Right renal pelvis (tissue), 4 donors: ENCODE measurements at regions not wholly inside any gene's neighbourhood (a gene's known extent, or its start where the extent isn't known, plus 50 kb on each side); places are given as distances from the start of the nearest gene placed in this dataset.
"Not testable (repeated sequence)": the region's sequence is repeated elsewhere in the genome, so short reads cannot be mapped to it uniquely, and the experiment has no call there.

Experiments used
- DNase-seq, 4 donors: peaks; one replicate each; pipeline ENCODE4 v3.0.0-alpha.2; 2013; ENCODE audit warnings: low read depth in 4 of 4, low spot score in 3 of 4, missing footprints in 1 of 4

DNA sequence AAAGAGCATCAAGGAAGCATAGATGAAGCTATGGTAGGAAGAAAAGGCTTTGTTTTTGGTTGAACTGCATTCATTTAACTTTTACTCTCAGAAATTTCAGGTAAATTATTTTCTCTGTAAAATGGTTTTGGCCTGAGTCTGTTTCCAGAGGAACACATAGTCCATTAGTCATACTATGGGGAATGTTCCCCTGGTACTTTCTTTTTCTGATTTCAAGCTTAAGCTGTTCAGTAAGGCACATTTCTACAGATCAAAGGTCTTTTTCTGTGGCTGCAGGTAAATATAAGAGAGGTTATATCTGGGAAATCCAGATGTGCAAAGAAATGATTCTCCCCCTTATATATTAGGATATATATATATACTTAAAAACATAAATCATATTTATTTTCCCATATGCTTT is 1744.4 kb upstream of the ADGRL3 start:
- no peak for DNase-seq

- DNase-seq = no peak
These were observed 1742.5 kb upstream of the ADGRL3 start for GRCh38 chr4:59457576-59457975.

GRCh38 chr4:59484944-59485343 is 1715.2 kb upstream of the ADGRL3 start:
- no peak for DNase-seq

- no peak for DNase-seq
These were observed 1700.0 kb upstream of the ADGRL3 start for GRCh38 chr4:59500103-59500502.

DNA sequence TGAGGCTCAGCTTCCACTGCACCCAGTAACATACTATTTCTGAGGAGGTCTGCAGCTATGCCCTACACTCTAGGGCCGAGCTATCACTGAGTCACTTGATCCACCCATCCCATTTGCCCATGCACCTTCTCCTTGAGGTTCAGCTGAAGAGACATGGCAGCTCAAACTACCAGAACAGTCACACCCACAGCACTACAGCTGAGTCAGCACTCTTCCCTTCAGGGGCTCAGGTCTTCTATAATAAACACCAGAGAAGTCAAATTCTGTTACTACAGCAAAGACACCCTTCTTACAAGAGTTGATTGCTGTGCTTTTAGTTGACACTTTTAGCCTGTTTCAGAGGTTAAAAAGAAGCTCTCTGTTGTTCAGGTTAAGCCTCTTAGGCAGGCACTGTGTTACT is 1696.4 kb upstream of the ADGRL3 start:
- DNase-seq = no peak

- DNase-seq = not testable (repeated sequence)
These were observed 1688.3 kb upstream of the ADGRL3 start for GRCh38 chr4:59511809-59512208.

DNA sequence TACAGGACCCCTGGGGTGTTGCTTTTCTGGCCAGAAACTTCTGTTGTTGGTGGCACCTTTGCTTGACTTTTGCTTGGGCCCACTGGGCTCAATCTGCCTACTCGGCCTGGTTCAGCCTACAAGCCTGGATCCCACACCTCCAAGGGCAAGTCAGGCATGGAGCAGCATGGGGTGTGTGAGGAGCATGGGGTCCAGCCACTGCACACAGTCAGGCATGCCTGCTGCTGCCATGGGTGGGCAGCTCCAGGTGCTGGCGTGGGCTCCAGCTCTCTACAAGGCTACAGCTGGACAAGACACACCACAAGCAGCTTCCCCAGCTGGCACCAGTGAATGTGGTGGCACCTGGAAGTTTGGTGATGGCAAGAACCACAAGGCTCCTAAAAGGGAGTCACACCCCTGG is 1683.1 kb upstream of the ADGRL3 start:
- no peak for DNase-seq

- DNase-seq = no peak
These were observed 1681.9 kb upstream of the ADGRL3 start for GRCh38 chr4:59518005-59518823.

DNA sequence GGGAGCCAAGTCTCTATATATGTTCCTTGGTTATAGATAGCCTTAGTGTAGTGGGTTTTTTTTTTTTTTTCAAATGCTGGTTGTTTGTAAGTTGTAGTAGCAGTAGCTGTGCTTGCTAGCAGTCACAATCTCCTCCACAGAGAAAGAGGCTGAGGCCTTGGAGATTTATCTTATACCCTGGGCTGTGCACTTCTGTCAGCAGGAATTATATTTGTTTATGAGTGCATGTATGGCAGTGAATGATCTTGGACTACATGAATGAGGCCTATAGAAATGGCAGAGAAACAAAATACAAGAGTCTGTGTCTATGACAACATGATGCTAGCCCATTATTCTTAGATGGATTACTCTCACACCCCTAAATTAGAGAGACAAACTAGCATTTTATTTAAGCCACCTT is 1674.2 kb upstream of the ADGRL3 start:
- DNase-seq = no peak

DNA sequence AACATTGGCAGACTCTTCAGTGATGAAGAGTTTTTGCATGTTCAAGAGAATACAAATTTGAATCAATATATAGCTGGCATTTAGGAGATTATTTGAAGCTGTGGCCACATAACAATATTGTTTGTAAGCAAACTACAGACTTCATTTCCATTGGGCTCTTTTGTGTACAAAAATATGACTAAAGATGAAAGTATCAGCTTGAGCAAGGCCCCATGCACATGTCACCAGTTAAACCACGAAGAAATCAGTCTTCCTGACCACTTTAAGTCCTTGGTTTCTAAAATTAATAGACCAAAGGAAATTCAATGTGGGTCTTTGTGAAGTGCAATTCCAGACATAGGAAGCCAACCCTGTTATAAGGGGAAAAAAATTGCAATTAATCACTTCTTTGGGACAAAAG is 1664.6 kb upstream of the ADGRL3 start:
- no peak for DNase-seq

DNA sequence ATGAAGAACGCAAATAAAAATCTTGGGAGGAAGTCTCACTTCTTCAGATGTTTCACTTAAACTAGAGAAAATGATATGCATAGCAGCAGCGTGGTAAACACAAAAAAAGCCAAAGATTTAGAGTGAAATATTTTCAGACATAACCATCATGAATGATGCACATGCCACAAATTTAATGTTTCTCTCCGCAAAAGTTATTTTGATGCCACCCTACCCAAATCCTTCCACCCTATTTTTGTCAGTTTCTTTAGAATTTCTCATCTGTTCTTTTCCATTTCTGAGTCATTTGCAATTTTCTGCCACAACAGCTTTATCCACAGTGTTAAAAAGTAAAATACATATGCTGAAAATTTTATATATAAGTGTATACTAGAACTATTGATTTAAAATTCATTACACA is 1663.7 kb upstream of the ADGRL3 start:
- no peak for DNase-seq

GRCh38 chr4:59537246-59537886 is 1662.8 kb upstream of the ADGRL3 start:
- DNase-seq = no peak

DNA sequence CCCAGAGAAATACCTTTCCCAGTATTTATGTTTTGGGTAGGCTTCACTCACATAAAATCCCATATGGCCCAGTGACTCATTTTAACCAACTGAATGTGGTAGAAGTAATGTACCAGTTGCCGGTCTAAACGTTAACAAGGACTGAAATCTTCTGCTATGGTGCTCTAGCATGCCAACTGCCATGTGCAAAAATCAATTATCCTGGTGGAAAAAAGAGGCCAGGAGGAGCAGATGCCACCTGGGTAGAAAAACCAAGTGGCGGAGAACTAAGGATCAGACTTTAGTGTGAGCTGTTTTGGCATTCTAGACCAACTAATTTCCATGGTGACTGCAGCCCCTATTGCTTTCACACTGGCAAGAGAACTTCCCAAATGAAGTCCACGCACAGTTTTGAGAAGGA is 1660.7 kb upstream of the ADGRL3 start:
- DNase-seq = no peak

DNA sequence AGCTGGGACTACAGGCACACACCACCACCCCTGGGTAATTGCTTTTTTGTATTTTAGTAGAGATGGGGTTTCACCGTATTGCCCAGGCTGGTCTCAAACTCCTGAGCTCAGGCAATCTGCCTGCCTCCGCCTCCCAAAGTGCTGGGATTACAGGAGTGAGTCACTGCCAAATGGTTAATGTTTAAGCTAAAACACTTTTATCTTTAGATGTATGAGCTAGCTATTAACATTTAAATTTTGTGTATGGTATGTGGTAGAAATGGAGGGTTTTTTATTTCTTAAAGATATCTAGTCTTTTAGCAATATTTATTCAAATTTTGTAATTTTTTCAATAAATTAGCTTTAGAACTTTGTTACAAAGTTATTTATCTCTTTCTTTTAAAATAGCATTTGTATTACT is 1659.8 kb upstream of the ADGRL3 start:
- DNase-seq = no peak

DNA sequence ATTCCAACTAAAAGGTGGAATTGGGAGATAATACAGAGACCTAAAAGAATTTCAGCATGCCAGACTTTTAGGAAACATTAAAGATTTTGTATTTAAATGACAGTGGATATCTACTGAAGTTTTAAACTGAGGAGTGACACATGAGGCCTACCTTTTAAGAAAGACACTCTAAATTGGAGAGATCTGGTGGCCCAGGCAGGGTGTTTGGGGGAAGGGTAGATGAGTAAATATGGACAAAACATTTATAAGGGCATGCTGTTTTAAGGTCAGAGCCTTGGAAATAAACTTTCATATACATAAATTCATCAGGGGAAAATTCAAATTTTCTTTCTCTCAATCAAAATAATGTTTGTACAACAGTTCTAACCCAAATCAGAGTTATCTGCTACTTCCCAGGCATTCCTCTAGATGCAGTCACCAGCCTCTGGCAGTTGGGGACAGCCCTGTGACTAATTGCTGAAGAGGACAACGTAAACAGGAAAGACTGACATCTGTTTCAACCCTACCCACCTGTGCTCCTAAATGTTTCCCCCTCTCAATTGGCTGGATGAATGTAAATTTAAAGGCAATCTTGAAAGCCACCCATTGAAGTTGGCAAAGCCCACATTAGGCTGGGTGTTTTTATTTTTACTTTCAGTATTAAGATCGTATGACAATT is 1646.9 kb upstream of the ADGRL3 start:
- no peak for DNase-seq

DNA sequence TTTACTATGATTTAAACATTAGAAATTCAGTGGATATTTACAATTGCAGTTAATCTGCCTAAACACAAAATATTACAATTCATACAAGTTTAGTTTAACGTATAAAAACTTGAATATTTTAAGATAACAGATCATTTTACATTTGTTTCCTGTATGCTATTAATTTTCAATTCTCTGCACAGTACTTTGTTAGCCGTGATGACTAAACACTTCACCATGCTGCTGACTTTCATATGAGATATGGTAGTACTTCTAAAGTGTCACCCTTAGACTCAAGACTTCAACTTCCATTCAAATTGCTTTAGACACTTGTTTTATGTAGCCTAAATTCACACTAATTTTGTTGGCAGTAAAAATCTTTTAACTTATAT is 1646.4 kb upstream of the ADGRL3 start:
- DNase-seq = no peak

GRCh38 chr4:59556191-59556590 is 1643.9 kb upstream of the ADGRL3 start:
- DNase-seq = not testable (repeated sequence)

DNA sequence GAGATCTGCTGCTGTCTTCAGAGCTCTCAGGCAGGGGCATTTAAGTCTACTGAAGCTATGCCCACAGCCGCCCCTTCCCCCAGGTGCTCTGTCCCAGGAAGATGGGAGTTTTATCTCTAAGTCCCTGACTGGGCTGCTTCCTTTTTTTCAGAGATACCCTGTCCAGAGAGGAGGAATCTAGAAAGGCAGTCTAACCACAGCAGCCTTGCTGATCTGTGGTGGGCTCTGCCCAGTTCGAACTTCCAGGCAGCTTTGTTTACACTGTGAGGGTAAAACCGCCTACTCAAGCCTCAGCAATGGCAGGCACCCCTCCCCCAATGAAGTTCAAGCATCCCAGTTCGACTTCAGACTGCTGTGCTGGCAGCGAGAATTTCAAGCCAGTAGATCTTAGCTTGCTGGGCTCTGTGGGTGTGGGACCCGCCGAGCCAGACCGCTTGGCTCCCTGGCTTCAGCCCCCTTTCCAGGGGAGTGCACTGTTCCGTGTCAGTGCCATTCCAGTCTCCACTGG is 1639.9 kb upstream of the ADGRL3 start:
- DNase-seq = not testable (repeated sequence)

DNA sequence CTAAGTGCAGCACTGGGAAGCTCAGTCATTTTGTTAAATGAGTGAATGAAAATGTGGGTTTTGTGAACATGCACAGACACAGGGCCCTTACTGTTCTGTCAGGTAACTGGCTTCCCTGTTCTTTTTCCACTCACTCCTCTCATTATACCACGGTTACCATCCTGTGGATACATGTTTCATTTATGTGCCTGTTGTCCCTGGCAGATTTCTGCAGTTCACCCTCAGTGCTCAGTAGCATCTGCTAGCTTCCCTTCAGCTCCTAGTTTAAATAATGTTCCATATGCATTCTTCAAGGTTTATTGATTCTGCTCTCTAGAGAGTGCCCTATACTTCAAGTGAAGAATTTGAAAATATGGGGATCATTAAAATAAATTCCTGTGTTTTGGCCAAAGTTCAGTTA is 1634.3 kb upstream of the ADGRL3 start:
- DNase-seq = no peak

- DNase-seq = no peak
These were observed 1629.2 kb upstream of the ADGRL3 start for GRCh38 chr4:59570860-59571476.

GRCh38 chr4:59571805-59572430 is 1628.2 kb upstream of the ADGRL3 start:
- DNase-seq = no peak
